ENCODE measurements at regions not wholly inside any gene's neighbourhood (a gene's known extent, or its start where the extent isn't known, plus 50 kb on each side); places are given as distances from the start of the nearest gene placed in this dataset.
A peak's percentile ranks its signal among the peaks of the same experiment; 100 is the strongest.
"Not testable (repeated sequence)": the region's sequence is repeated elsewhere in the genome, so short reads cannot be mapped to it uniquely, and the experiment has no call there.

GRCh38 chr5:147081311-147081764 is 153.5 kb upstream of the STK32A start:
- DNase-seq (ENCODE audit: low read depth), result no peak

- DNase-seq (ENCODE audit: low read depth), result no peak
These were observed 150.1 kb upstream of the STK32A start for GRCh38 chr5:147084702-147085101.

- DNase-seq (ENCODE audit: low read depth), result no peak
These were observed 149.4 kb upstream of the STK32A start for GRCh38 chr5:147085409-147085808.

GRCh38 chr5:147092044-147092443 is 142.8 kb upstream of the STK32A start:
- no peak for DNase-seq (ENCODE audit: low read depth)

- no peak for DNase-seq (ENCODE audit: low read depth)
These were observed 141.7 kb upstream of the STK32A start for GRCh38 chr5:147093138-147093537.

GRCh38 chr5:147095740-147096139 is 139.1 kb upstream of the STK32A start:
- no peak for DNase-seq (ENCODE audit: low read depth)

- peak; percentile 16 for DNase-seq (ENCODE audit: low read depth)
These were observed 136.5 kb upstream of the STK32A start for GRCh38 chr5:147098233-147098790.

GRCh38 chr5:147101659-147102369 is 133.0 kb upstream of the STK32A start:
- DNase-seq (ENCODE audit: low read depth), result no peak

- no peak for DNase-seq (ENCODE audit: low read depth)
These were observed 121.9 kb upstream of the STK32A start for GRCh38 chr5:147112899-147113298.

GRCh38 chr5:147113967-147114366 is 120.9 kb upstream of the STK32A start:
- DNase-seq (ENCODE audit: low read depth), result no peak

GRCh38 chr5:147139759-147140158 is 95.1 kb upstream of the STK32A start:
- DNase-seq (ENCODE audit: low read depth), result not testable (repeated sequence)

GRCh38 chr5:147140558-147140957 is 94.3 kb upstream of the STK32A start:
- DNase-seq (ENCODE audit: low read depth), result no peak

GRCh38 chr5:147141580-147141979 is 93.2 kb upstream of the STK32A start:
- DNase-seq (ENCODE audit: low read depth), result not testable (repeated sequence)

GRCh38 chr5:147143215-147143614 is 91.6 kb upstream of the STK32A start:
- no peak for DNase-seq (ENCODE audit: low read depth)

- no peak for DNase-seq (ENCODE audit: low read depth)
These were observed 89.5 kb upstream of the STK32A start for GRCh38 chr5:147145328-147145727.

GRCh38 chr5:147148715-147149114 is 86.1 kb upstream of the STK32A start:
- no peak for DNase-seq (ENCODE audit: low read depth)

GRCh38 chr5:147152086-147152485 is 82.7 kb upstream of the STK32A start:
- DNase-seq (ENCODE audit: low read depth), result no peak

GRCh38 chr5:147154809-147155208 is 80.0 kb upstream of the STK32A start:
- no peak for DNase-seq (ENCODE audit: low read depth)

- no peak for DNase-seq (ENCODE audit: low read depth)
These were observed 78.8 kb upstream of the STK32A start for GRCh38 chr5:147156012-147156411.

- DNase-seq (ENCODE audit: low read depth), result peak; percentile 20
These were observed 73.7 kb upstream of the STK32A start for GRCh38 chr5:147160902-147161700.

- no peak for DNase-seq (ENCODE audit: low read depth)
These were observed 72.1 kb upstream of the STK32A start for GRCh38 chr5:147162740-147163139.

- DNase-seq (ENCODE audit: low read depth), result no peak
These were observed 67.3 kb upstream of the STK32A start for GRCh38 chr5:147167529-147167928.
